ENCODE measurements at regions not wholly inside any gene's neighbourhood (a gene's known extent, or its start where the extent isn't known, plus 50 kb on each side); places are given as distances from the start of the nearest gene placed in this dataset.

GRCh38 chr3:115551016-115551415, 72.3 kb upstream of the GAP43 start:
- DNase-seq (ENCODE audit: low read depth) (no peak), FAIRE-seq (no peak)
- no peaks in the 10 kb centered on the region for H3K27me3 ChIP-seq (ENCODE audit: control insufficient read depth, insufficient read depth, low read length)
- TF ChIP-seq CTCF (IDR thresholded peaks at IDR 0.05; ENCODE audit: insufficient read depth, low read length, severe bottlenecking) = no peak
- no peaks in the 10 kb centered on the region for H3K36me3 ChIP-seq (ENCODE audit: control insufficient read depth, insufficient read depth, low read length)
- H3K4me3 ChIP-seq (ENCODE audit: low read depth, low read length) = no peak overlapping the region

GRCh38 chr3:115552007-115552406, 71.3 kb upstream of the GAP43 start:
- Histone ChIP-seq H3K27me3 (ENCODE audit: control insufficient read depth, insufficient read depth, low read length) (no peaks in the 10 kb centered on the region), H3K4me3 (ENCODE audit: low read depth, low read length) (no peak overlapping the region), H3K36me3 (ENCODE audit: control insufficient read depth, insufficient read depth, low read length) (no peaks in the 10 kb centered on the region)
- no peak for TF ChIP-seq CTCF (IDR thresholded peaks at IDR 0.05; ENCODE audit: insufficient read depth, low read length, severe bottlenecking)
- no peak for DNase-seq (ENCODE audit: low read depth)
- FAIRE-seq = no peak

GRCh38 chr3:115553796-115554486, 69.4 kb upstream of the GAP43 start:
- H3K4me3 ChIP-seq (ENCODE audit: low read depth, low read length) = no peak overlapping the region
- no peak for TF ChIP-seq CTCF (IDR thresholded peaks at IDR 0.05; ENCODE audit: insufficient read depth, low read length, severe bottlenecking)
- H3K27me3 ChIP-seq (ENCODE audit: control insufficient read depth, insufficient read depth, low read length) = no peaks in the 10 kb centered on the region
- FAIRE-seq = no peak
- no peak for DNase-seq (ENCODE audit: low read depth)
- H3K36me3 ChIP-seq (ENCODE audit: control insufficient read depth, insufficient read depth, low read length) = no peaks in the 10 kb centered on the region

GRCh38 chr3:115554487-115554807, 68.9 kb upstream of the GAP43 start:
- DNase-seq (ENCODE audit: low read depth) (no peak), FAIRE-seq (no peak)
- no peak for TF ChIP-seq CTCF (IDR thresholded peaks at IDR 0.05; ENCODE audit: insufficient read depth, low read length, severe bottlenecking)
- H3K36me3 ChIP-seq (ENCODE audit: control insufficient read depth, insufficient read depth, low read length) = no peaks in the 10 kb centered on the region
- H3K4me3 ChIP-seq (ENCODE audit: low read depth, low read length) = no peak overlapping the region
- H3K27me3 ChIP-seq (ENCODE audit: control insufficient read depth, insufficient read depth, low read length) = no peaks in the 10 kb centered on the region

- Histone ChIP-seq H3K4me3 (ENCODE audit: low read depth, low read length) (no peak overlapping the region), H3K27me3 (ENCODE audit: control insufficient read depth, insufficient read depth, low read length) (no peaks in the 10 kb centered on the region), H3K36me3 (ENCODE audit: control insufficient read depth, insufficient read depth, low read length) (no peaks in the 10 kb centered on the region)
- FAIRE-seq = no peak
- no peak for DNase-seq (ENCODE audit: low read depth)
- TF ChIP-seq CTCF (IDR thresholded peaks at IDR 0.05; ENCODE audit: insufficient read depth, low read length, severe bottlenecking) = no peak
Measured at GRCh38 chr3:115562636-115563267, 60.6 kb upstream of the GAP43 start.

- no peak for DNase-seq (ENCODE audit: low read depth)
- FAIRE-seq = no peak
- TF ChIP-seq CTCF (IDR thresholded peaks at IDR 0.05; ENCODE audit: insufficient read depth, low read length, severe bottlenecking) = no peak
- no peaks in the 10 kb centered on the region for H3K36me3 ChIP-seq (ENCODE audit: control insufficient read depth, insufficient read depth, low read length)
- no peak overlapping the region for H3K4me3 ChIP-seq (ENCODE audit: low read depth, low read length)
- H3K27me3 ChIP-seq (ENCODE audit: control insufficient read depth, insufficient read depth, low read length) = no peaks in the 10 kb centered on the region
Measured at GRCh38 chr3:115563984-115564383, 59.3 kb upstream of the GAP43 start.

All from bronchial epithelial cell (primary cell).